Loucy (cell line): ENCODE measurements at regions not wholly inside any gene's neighbourhood (a gene's known extent, or its start where the extent isn't known, plus 50 kb on each side); places are given as distances from the start of the nearest gene placed in this dataset.
A peak's percentile ranks its signal among the peaks of the same experiment; 100 is the strongest.

Experiments
- H2AFZ ChIP-seq: fragments of 200-600 bp; sonication (generic); 2 replicates; pipeline ENCODE4 v1.6.0; 2016; ENCODE audit warnings: antibody characterized with exemption, mild to moderate bottlenecking, low read length, moderate library complexity
- H3F3A ChIP-seq: fragments of 200-600 bp; 2 replicates; pipeline ENCODE4 v1.6.0; 2016; ENCODE audit warnings: antibody characterized with exemption, low read depth, mild to moderate bottlenecking
- H3K27me3 ChIP-seq: fragments of 200-600 bp; sonication (generic); 2 replicates; pipeline ENCODE4 v1.6.1; 2014; ENCODE audit warnings: low read length, mild to moderate bottlenecking; ENCODE audit not compliant: insufficient read depth, poor library complexity, severe bottlenecking
- H3K36me3 ChIP-seq: fragments of 200-600 bp; sonication (generic); 2 replicates; pipeline ENCODE4 v1.6.1; 2016; ENCODE audit warnings: low read length; ENCODE audit not compliant: insufficient read depth
- H3K4me1 ChIP-seq: fragments of 200-600 bp; sonication (generic); 2 replicates; pipeline ENCODE4 v1.5.1; 2014; ENCODE audit warnings: low read length, mild to moderate bottlenecking; ENCODE audit not compliant: insufficient read depth, poor library complexity, severe bottlenecking
- H3K4me2 ChIP-seq: fragments of 200-600 bp; sonication (generic); 2 replicates; pipeline ENCODE4 v1.6.0; 2014; ENCODE audit warnings: antibody characterized with exemption, low read length, low read depth, mild to moderate bottlenecking; ENCODE audit not compliant: poor library complexity, severe bottlenecking
- H3K4me3 ChIP-seq: fragments of 200-600 bp; sonication (generic); 2 replicates; pipeline ENCODE4 v1.5.1; 2014; ENCODE audit warnings: low read length, mild to moderate bottlenecking, mixed read lengths; ENCODE audit not compliant: poor library complexity, severe bottlenecking
- H3K79me2 ChIP-seq: fragments of 200-600 bp; sonication (generic); 2 replicates; pipeline ENCODE4 v1.6.1; 2014; ENCODE audit warnings: low read length; ENCODE audit not compliant: insufficient read depth
- H3K9ac ChIP-seq: fragments of 200-600 bp; sonication (generic); 2 replicates; pipeline ENCODE4 v1.6.0; 2014; ENCODE audit warnings: mild to moderate bottlenecking, low read depth, low read length, moderate library complexity; ENCODE audit not compliant: poor library complexity, severe bottlenecking
- H3K9me2 ChIP-seq: fragments of 200-600 bp; sonication (generic); replicated peaks from 2 replicates; pipeline ENCODE4 v1.6.1; 2016; ENCODE audit warnings: low read depth, low read length, mixed read lengths
- H3K9me3 ChIP-seq: fragments of 200-600 bp; sonication (generic); 2 replicates; pipeline ENCODE4 v1.6.1; 2014; ENCODE audit warnings: mild to moderate bottlenecking, antibody characterized with exemption, low read length, low read depth; ENCODE audit not compliant: insufficient read depth
- H4K20me1 ChIP-seq: fragments of 200-600 bp; sonication (generic); 2 replicates; pipeline ENCODE4 v1.6.0; 2014; ENCODE audit warnings: antibody characterized with exemption, low read length, mild to moderate bottlenecking; ENCODE audit not compliant: insufficient read depth, poor library complexity, severe bottlenecking
- EZH2phosphoT487 ChIP-seq: fragments of 200-600 bp; IDR thresholded peaks from 2 replicates; pipeline ENCODE4 v1.6.1; 2018; ENCODE audit warnings: antibody characterized with exemption, mild to moderate bottlenecking, moderate library complexity, borderline replicate concordance
- TF ChIP-seq, protein P1 (sequence below): fragments of 200-600 bp; sonication (generic); conservative IDR thresholded peaks from 2 replicates; pipeline ENCODE4 v1.5.1; 2014; ENCODE audit warnings: mild to moderate bottlenecking, antibody characterized with exemption, low read length

DNA sequence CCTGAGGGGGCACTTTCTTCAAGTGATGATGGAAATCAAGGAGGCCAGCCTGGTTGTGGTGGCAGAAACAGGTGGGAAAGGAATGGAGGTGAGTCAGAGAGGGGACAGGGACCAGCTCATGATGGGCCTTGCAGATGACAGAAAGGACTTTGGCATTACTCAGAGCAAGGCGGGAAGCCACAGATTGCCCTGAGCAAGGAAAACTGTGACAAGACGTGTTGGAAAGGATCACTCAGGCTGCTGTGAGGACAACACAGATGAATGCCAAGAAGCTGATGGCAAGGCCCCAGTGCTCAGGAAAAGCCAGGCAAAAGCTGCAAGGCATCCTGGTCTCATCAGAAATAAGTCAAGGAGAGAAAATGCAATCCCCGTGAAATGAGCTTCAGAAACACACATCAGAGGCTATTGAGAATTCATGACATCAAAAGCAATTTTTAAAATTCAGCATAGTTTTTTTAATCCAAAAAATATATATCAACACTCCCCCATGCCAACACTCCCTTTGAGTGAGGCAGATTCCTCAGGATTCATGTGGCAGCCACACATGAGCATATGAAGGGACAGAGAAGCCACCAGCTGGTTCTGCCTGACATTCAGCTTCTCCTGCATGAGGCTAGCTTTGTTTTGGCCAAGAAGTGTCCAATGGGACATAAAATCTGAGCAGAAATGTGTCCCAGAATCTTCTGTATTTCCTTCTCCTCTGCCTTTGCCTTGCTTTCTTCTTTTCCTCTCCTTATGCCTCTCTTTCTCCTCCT, 244.5 kb upstream of the MYO3A start:
- H3K9me3 ChIP-seq = no peaks in the 10 kb centered on the region
- H3K4me1 ChIP-seq = peaks cover 6% of the 10 kb centered on the region
- no peaks in the 10 kb centered on the region for H3K36me3 ChIP-seq
- TF ChIP-seq, protein P1, sequence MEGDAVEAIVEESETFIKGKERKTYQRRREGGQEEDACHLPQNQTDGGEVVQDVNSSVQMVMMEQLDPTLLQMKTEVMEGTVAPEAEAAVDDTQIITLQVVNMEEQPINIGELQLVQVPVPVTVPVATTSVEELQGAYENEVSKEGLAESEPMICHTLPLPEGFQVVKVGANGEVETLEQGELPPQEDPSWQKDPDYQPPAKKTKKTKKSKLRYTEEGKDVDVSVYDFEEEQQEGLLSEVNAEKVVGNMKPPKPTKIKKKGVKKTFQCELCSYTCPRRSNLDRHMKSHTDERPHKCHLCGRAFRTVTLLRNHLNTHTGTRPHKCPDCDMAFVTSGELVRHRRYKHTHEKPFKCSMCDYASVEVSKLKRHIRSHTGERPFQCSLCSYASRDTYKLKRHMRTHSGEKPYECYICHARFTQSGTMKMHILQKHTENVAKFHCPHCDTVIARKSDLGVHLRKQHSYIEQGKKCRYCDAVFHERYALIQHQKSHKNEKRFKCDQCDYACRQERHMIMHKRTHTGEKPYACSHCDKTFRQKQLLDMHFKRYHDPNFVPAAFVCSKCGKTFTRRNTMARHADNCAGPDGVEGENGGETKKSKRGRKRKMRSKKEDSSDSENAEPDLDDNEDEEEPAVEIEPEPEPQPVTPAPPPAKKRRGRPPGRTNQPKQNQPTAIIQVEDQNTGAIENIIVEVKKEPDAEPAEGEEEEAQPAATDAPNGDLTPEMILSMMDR = no peak
- no peak for TF ChIP-seq EZH2phosphoT487
- H3K79me2 ChIP-seq = no peaks in the 10 kb centered on the region
- H3K4me2 ChIP-seq = no peak overlapping the region
- H3K4me3 ChIP-seq = no peak overlapping the region
- H3K9me2 ChIP-seq = no peaks in the 10 kb centered on the region
- no peaks in the 10 kb centered on the region for H3F3A ChIP-seq
- H3K9ac ChIP-seq = no peak overlapping the region
- no peaks in the 10 kb centered on the region for H4K20me1 ChIP-seq
- no peaks in the 10 kb centered on the region for H3K27me3 ChIP-seq
- H2AFZ ChIP-seq = no peak overlapping the region

DNA sequence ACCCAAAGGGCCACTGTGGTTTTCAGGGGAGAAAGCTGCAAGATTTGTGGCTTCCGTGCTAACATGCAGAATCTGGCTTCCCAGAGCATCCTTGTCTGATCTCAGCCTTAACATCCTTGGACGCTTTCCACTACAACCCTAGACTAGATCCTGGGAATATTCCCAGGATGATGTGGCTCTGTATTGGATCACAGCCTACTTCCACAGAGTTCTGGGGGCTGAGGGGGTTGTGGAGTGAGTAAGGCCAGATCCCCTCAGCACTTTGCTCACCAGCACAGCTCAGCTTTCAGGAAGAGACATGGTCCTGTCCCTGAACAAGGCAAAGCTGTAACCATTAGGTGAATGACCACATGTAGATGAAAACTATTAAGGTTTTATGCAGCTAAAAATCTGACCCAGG, 241.3 kb upstream of the MYO3A start:
- H3K4me3 ChIP-seq = no peak overlapping the region
- H3K4me1 ChIP-seq = peaks cover 20% of the 10 kb centered on the region
- no peaks in the 10 kb centered on the region for H4K20me1 ChIP-seq
- H3K9ac ChIP-seq = no peak overlapping the region
- H3K27me3 ChIP-seq = no peaks in the 10 kb centered on the region
- no peaks in the 10 kb centered on the region for H3K9me3 ChIP-seq
- no peak overlapping the region for H3K4me2 ChIP-seq
- H3F3A ChIP-seq = no peaks in the 10 kb centered on the region
- no peaks in the 10 kb centered on the region for H3K9me2 ChIP-seq
- no peaks in the 10 kb centered on the region for H3K79me2 ChIP-seq
- no peak overlapping the region for H2AFZ ChIP-seq
- H3K36me3 ChIP-seq = no peaks in the 10 kb centered on the region
- TF ChIP-seq EZH2phosphoT487 = no peak
- TF ChIP-seq, protein P1 = no peak

DNA sequence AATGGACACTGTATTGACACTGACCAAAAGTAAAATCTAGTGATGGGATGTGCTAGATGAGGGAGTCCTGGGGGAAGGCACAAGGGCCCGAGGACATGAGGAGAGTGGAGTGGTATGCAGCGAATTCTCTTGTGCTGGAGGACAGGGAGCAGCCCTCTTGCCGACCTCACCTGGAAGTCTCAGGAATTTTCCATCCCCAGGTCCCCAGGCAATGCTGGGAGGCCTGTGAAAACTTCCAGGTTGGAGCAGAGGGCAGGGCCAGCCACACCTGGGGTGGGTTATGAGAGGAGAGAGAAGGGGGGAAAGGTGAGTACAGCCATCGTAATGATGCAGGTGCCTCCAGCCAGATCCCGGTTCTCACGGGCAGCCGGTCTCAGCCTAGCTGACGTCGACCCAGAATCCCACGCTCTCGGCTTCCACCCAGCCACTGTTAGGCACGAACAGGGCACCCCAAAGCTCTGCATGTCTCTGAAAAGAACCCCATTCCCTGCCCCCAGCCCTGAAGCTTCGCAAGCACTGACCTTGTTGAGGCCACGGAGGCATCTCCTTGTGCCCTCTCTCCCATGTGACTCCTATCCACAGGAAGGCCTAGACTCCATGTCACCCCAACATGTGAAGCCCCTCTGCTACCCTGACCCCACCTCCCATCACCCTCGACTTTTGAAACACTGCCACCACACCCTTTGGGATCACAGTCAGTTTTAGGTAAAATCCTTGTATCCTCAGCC, 239.7 kb upstream of the MYO3A start:
- TF ChIP-seq, protein P1 = no peak
- peaks cover 20% of the 10 kb centered on the region for H3K4me1 ChIP-seq
- peak overlapping the region; percentile 26 for H3K4me3 ChIP-seq
- H3K79me2 ChIP-seq = no peaks in the 10 kb centered on the region
- no peaks in the 10 kb centered on the region for H3F3A ChIP-seq
- H2AFZ ChIP-seq = no peak overlapping the region
- no peak overlapping the region for H3K9ac ChIP-seq
- H3K9me3 ChIP-seq = no peaks in the 10 kb centered on the region
- no peaks in the 10 kb centered on the region for H4K20me1 ChIP-seq
- H3K27me3 ChIP-seq = no peaks in the 10 kb centered on the region
- H3K9me2 ChIP-seq = no peaks in the 10 kb centered on the region
- no peaks in the 10 kb centered on the region for H3K36me3 ChIP-seq
- peak overlapping the region; percentile 58 for H3K4me2 ChIP-seq
